Heart right ventricle (tissue), 16 donors: ENCODE measurements at regions not wholly inside any gene's neighbourhood (a gene's known extent, or its start where the extent isn't known, plus 50 kb on each side); places are given as distances from the start of the nearest gene placed in this dataset.

Experiments used
- ATAC-seq, 8 donors: fragments of 200-7000 bp; cut with Tn5 transposase; one replicate each; pipeline ENCODE4 v1.9.1; 2020; ENCODE audit warnings: mild to moderate bottlenecking in 8 of 8, moderate library complexity in 8 of 8, moderate number of reproducible peaks in 1 of 8
- DNase-seq, 2 donors: peaks; one replicate each; pipeline ENCODE4 v3.0.0-alpha.2; 2020
- H3K27ac ChIP-seq, 10 donors: fragments of 200-600 bp; sonication (generic) in 2 of 10; one replicate each; pipeline versions ENCODE4 v1.5.0 to v1.8.0; 2020 to 2022; ENCODE audit warnings: mild to moderate bottlenecking in 3 of 10
- H3K27me3 ChIP-seq, 7 donors: fragments of 200-600 bp; one replicate each; pipeline ENCODE4 v1.8.0; 2021 to 2022; ENCODE audit warnings: mild to moderate bottlenecking in 2 of 7
- H3K36me3 ChIP-seq, 9 donors: fragments of 200-600 bp; sonication (generic) in 1 of 9; one replicate each; pipeline versions ENCODE4 v1.5.0 to v1.8.0; 2020 to 2022; ENCODE audit warnings: mild to moderate bottlenecking in 2 of 9
- H3K4me1 ChIP-seq, 9 donors: fragments of 200-600 bp; sonication (generic) in 1 of 9; one replicate each; pipeline versions ENCODE4 v1.5.0 to v1.8.0; 2020 to 2022; ENCODE audit warnings: mild to moderate bottlenecking in 4 of 9
- H3K4me3 ChIP-seq, 10 donors: fragments of 200-600 bp; sonication (generic) in 2 of 10; one replicate each; pipeline versions ENCODE4 v1.5.0 to v1.8.0; 2020 to 2022; ENCODE audit warnings: mild to moderate bottlenecking in 7 of 10, moderate library complexity in 2 of 10
- H3K9me3 ChIP-seq, 11 donors: fragments of 200-600 bp in 10 of 11; sonication (generic) in 2 of 11; one replicate each; pipeline versions ENCODE4 v1.5.0 to v1.8.0; 2013 to 2022; ENCODE audit warnings: mild to moderate bottlenecking in 2 of 11, control low read depth in 1 of 11, moderate library complexity in 1 of 11
- CTCF ChIP-seq, 9 donors: fragments of 200-600 bp; sonication (generic) in 2 of 9; IDR thresholded peaks; one replicate each; pipeline versions ENCODE4 v1.5.0 to v1.8.0; 2021 to 2022; ENCODE audit warnings: antibody characterized with exemption in 9 of 9, mild to moderate bottlenecking in 5 of 9, moderate library complexity in 1 of 9
- whole genome bisulfite sequencing, 2 donors: extraction: QIAGEN DNeasy Blood & Tissue Kit; methylation state at CpG; one replicate each; pipeline ENCODE4 v1.1.7; 2013; ENCODE audit warnings: inconsistent platforms in 1 of 2; 5-methylcytosine and 5-hydroxymethylcytosine counted together
- intact Hi-C, 10 donors: fragments of 100-400 bp; cut with DNase I; formaldehyde crosslinking; loops; one replicate each; pipeline versions ENCODE4 v1.11.1 to v1.14.2; 2022
- donor health status: Arrhythmogenic right ventricular cardiomyopathy.
- donor health status: ischemic (EF 13 %, LVEDD 7.1; RV severe dilation, severe dysfunction).
- donor health status: healthy with polysubstance abuse.
- donor health status: DM: no; HTN: yes; CAD: no.
- donor health status: DM: no; HTN: no; CAD: no.
- donor health status: ischemic (EF 25% LVEDD 6.9; RV normal size, moderate dysfunction).
- donor health status: ischemic (EF 25% LVEDD 5.7; RV mildly dilated, moderate dysfunction).
- donor health status: healthy.
- donor health status: DM: yes; HTN: yes; CAD: no.
- donor health status: Ischemic cardiomyopathy.
- donor health status: ischemic (EF 35%, LVEDD 5.7; RV mildly dilated, moderate dysfunction).
- donor health status: nonischemic (EF 11% LVEDD 7.7; RV severe dilation, severe dysfunction).
- donor health status: DM: yes; HTN: yes; CAD: no.
- donor health status: PGD.
- donor health status: ischemic (EF 29% LVEDD 5.4; RV normal size, mild dysfunction).
- donor health status: nonischemic (EF 23%, LVEDD 6.1; RV moderate dilation, normal function).

- H3K4me3 ChIP-seq: peak overlapping the region in 4 of 10 donors; percentile 52 to 66 (median 60)
- 71 to 76% methylated on average over 4 of the region's 4 CpGs for WGBS, 2 donors
Measured at GRCh38 chr1:217091561-217091960, 368.3 kb upstream of the ESRRG start.

DNA sequence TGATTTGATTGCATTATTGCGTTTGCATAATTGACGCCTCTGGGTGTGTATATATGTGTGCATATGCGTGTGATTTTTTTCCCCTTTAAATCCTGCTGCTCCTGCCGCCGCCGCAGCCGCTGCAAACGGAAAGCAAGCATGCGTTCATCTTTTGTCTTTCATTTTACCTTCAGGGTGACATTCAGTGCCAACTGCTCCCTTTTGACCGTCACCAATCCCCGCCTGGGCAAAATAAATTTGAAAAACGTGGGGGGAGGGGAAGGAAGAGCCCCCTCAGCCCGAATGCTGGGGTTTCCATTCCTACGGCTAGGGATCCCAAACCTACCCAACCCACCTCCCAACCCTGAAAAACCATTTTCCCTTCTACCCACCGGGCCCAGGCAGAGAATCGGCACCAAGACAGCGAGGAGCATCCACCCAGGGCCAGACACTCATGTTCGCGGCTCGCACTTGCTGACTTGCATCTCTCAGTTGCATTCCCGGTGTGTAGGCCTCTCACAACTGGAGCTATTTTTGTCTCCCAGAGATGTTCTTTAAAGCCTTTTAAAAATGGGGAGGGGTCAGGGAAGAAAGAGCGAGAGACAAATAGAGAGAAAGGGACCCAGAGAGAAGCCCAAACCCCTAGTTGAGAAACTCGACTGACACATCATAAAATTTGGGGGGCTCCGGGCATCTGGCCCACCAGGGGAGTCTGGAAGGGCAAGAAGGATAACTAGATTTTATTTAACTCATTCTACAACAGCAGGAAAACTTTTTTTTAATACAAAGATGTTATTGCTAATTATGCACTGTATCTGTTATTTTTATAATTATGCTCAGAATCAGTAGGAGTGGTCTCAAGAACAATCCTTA is 367.1 kb upstream of the ESRRG start:
- peak in 1 of 2 donors; percentile 6 for DNase-seq
- H3K4me3 ChIP-seq: peak overlapping the region; percentile 33 to 66 (median 51)
- no peak for TF ChIP-seq CTCF (IDR thresholded peaks at IDR 0.05)
- peak in 7 of 8 donors; percentile 19 to 80 (median 63) for ATAC-seq
- 9 to 14% methylated on average over 24 of the region's 24 CpGs for WGBS, 2 donors
- H3K9me3 ChIP-seq: no peaks in the 10 kb centered on the region
- intact Hi-C loops: loop anchor here in 1 of 10 donors (5.0 kb wide), 1 partner anchor 47 kb away; no protein-coding TSS in a partner anchor
- peaks cover 0 to 23% (median 3%) of the 10 kb centered on the region in 7 donors for H3K27me3 ChIP-seq
- peak overlapping the region; percentile 3 to 93 (median 90) for H3K27ac ChIP-seq
- H3K36me3 ChIP-seq: no peaks in the 10 kb centered on the region
- peaks cover 0 to 11% (median 3%) of the 10 kb centered on the region in 9 donors for H3K4me1 ChIP-seq

More at GRCh38 chr1:217091561-217091960, 368.3 kb upstream of the ESRRG start:
- H3K36me3 ChIP-seq: no peaks in the 10 kb centered on the region
- H3K27ac ChIP-seq: peak overlapping the region in 5 of 10 donors; percentile 82 to 93 (median 92)
- H3K4me1 ChIP-seq: peaks cover 0 to 11% (median 3%) of the 10 kb centered on the region in 9 donors
- intact Hi-C loops: loop anchor here in 1 of 10 donors (5.0 kb wide), 1 partner anchor 46 kb away; no protein-coding TSS in a partner anchor
- peaks cover 0 to 23% (median 3%) of the 10 kb centered on the region in 7 donors for H3K27me3 ChIP-seq
- TF ChIP-seq CTCF (IDR thresholded peaks at IDR 0.05): no peak
- ATAC-seq (no peak), DNase-seq (no peak)
- no peaks in the 10 kb centered on the region for H3K9me3 ChIP-seq

GRCh38 chr1:217089361-217090014 is 366.3 kb upstream of the ESRRG start:
- 1% methylated on average over 39 of the region's 39 CpGs for WGBS, 2 donors
- DNase-seq (peak; percentile 30 to 32), ATAC-seq (peak; percentile 73 to 91 (median 84))
- intact Hi-C loops: loop anchor here in 3 of 10 donors (5.0 to 10.0 kb wide), 2 partner anchors 48 to 335 kb away; no protein-coding TSS in a partner anchor
- Histone ChIP-seq H3K36me3 (no peaks in the 10 kb centered on the region), H3K4me1 (peaks cover 0 to 11% (median 3%) of the 10 kb centered on the region in 9 donors), H3K4me3 (peak overlapping the region; percentile 33 to 66 (median 51)), H3K9me3 (no peaks in the 10 kb centered on the region), H3K27me3 (peaks cover 0 to 23% (median 3%) of the 10 kb centered on the region in 7 donors), H3K27ac (peak overlapping the region; percentile 76 to 93 (median 90))
- TF ChIP-seq CTCF (IDR thresholded peaks at IDR 0.05): no peak
